ENCODE measurements at regions not wholly inside any gene's neighbourhood (a gene's known extent, or its start where the extent isn't known, plus 50 kb on each side); places are given as distances from the start of the nearest gene placed in this dataset.

GRCh38 chr1:22266141-22266540 is 123.2 kb upstream of the WNT4 start (continued):
- TF ChIP-seq, protein P1, sequence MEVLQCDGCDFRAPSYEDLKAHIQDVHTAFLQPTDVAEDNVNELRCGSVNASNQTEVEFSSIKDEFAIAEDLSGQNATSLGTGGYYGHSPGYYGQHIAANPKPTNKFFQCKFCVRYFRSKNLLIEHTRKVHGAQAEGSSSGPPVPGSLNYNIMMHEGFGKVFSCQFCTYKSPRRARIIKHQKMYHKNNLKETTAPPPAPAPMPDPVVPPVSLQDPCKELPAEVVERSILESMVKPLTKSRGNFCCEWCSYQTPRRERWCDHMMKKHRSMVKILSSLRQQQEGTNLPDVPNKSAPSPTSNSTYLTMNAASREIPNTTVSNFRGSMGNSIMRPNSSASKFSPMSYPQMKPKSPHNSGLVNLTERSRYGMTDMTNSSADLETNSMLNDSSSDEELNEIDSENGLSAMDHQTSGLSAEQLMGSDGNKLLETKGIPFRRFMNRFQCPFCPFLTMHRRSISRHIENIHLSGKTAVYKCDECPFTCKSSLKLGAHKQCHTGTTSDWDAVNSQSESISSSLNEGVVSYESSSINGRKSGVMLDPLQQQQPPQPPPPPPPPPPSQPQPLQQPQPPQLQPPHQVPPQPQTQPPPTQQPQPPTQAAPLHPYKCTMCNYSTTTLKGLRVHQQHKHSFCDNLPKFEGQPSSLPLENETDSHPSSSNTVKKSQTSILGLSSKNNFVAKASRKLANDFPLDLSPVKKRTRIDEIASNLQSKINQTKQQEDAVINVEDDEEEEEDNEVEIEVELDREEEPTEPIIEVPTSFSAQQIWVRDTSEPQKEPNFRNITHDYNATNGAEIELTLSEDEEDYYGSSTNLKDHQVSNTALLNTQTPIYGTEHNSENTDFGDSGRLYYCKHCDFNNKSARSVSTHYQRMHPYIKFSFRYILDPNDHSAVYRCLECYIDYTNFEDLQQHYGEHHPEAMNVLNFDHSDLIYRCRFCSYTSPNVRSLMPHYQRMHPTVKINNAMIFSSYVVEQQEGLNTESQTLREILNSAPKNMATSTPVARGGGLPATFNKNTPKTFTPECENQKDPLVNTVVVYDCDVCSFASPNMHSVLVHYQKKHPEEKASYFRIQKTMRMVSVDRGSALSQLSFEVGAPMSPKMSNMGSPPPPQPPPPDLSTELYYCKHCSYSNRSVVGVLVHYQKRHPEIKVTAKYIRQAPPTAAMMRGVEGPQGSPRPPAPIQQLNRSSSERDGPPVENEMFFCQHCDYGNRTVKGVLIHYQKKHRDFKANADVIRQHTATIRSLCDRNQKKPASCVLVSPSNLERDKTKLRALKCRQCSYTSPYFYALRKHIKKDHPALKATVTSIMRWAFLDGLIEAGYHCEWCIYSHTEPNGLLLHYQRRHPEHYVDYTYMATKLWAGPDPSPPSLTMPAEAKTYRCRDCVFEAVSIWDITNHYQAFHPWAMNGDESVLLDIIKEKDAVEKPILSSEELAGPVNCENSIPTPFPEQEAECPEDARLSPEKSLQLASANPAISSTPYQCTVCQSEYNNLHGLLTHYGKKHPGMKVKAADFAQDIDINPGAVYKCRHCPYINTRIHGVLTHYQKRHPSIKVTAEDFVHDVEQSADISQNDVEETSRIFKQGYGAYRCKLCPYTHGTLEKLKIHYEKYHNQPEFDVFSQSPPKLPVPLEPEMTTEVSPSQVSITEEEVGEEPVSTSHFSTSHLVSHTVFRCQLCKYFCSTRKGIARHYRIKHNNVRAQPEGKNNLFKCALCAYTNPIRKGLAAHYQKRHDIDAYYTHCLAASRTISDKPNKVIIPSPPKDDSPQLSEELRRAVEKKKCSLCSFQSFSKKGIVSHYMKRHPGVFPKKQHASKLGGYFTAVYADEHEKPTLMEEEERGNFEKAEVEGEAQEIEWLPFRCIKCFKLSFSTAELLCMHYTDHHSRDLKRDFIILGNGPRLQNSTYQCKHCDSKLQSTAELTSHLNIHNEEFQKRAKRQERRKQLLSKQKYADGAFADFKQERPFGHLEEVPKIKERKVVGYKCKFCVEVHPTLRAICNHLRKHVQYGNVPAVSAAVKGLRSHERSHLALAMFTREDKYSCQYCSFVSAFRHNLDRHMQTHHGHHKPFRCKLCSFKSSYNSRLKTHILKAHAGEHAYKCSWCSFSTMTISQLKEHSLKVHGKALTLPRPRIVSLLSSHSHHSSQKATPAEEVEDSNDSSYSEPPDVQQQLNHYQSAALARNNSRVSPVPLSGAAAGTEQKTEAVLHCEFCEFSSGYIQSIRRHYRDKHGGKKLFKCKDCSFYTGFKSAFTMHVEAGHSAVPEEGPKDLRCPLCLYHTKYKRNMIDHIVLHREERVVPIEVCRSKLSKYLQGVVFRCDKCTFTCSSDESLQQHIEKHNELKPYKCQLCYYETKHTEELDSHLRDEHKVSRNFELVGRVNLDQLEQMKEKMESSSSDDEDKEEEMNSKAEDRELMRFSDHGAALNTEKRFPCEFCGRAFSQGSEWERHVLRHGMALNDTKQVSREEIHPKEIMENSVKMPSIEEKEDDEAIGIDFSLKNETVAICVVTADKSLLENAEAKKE (CRISPR knock-in tag; IDR thresholded peaks at IDR 0.05): no peak

GRCh38 chr1:22267413-22268175 is 124.7 kb upstream of the WNT4 start:
- Histone ChIP-seq H3F3A (replicated peaks; ENCODE audit: low read depth) (no peaks in the 10 kb centered on the region), H3K4me1 (ENCODE audit: insufficient read depth) (peaks cover 37% of the 10 kb centered on the region), H3K27ac (ENCODE audit: low read depth) (no peak overlapping the region), H3K4me2 (no peak overlapping the region), H3K36me3 (ENCODE audit: insufficient read depth) (no peaks in the 10 kb centered on the region), H3K79me2 (replicated peaks; ENCODE audit: insufficient read depth) (no peaks in the 10 kb centered on the region), H2AFZ (no peak overlapping the region), H4K20me1 (replicated peaks; ENCODE audit: insufficient read depth) (no peaks in the 10 kb centered on the region), H3K9me2 (ENCODE audit: insufficient read depth) (0 out of 2 replicates have a peak, but pooled peaks cover 5% of the 10 kb centered on the region), H3K27me3 (ENCODE audit: insufficient read depth) (no peaks in the 10 kb centered on the region), H3K4me3 (no peak overlapping the region)
- Mint-ChIP-seq H3K9me3 (no peaks in the 10 kb centered on the region), H3K27me3 (ENCODE audit: insufficient read depth, low read depth, poor library complexity) (peaks cover 18% of the 10 kb centered on the region), H3K4me1 (peaks cover 64% of the 10 kb centered on the region), H3K4me3 (no peak overlapping the region), H3K27ac (no peak overlapping the region), H3K36me3 (ENCODE audit: low read depth) (no peaks in the 10 kb centered on the region; the same call in 2 of the 3 replicates)
- no peak for ATAC-seq
- no peak for DNase-seq (ENCODE audit: low spot score)
- TF ChIP-seq CTCF (conservative IDR thresholded peaks at IDR 0.05; ENCODE audit: low read depth in 2 of 2) (no peak), ZNF331 (CRISPR knock-in tag; IDR thresholded peaks at IDR 0.05; ENCODE audit: low read depth) (no peak), STAT1 (IDR thresholded peaks at IDR 0.05; ENCODE audit: unreplicated experiment) (no peak), EZH2 (IDR thresholded peaks at IDR 0.05; ENCODE audit: low read depth, unreplicated experiment) (no peak)
- TF ChIP-seq, protein P2, sequence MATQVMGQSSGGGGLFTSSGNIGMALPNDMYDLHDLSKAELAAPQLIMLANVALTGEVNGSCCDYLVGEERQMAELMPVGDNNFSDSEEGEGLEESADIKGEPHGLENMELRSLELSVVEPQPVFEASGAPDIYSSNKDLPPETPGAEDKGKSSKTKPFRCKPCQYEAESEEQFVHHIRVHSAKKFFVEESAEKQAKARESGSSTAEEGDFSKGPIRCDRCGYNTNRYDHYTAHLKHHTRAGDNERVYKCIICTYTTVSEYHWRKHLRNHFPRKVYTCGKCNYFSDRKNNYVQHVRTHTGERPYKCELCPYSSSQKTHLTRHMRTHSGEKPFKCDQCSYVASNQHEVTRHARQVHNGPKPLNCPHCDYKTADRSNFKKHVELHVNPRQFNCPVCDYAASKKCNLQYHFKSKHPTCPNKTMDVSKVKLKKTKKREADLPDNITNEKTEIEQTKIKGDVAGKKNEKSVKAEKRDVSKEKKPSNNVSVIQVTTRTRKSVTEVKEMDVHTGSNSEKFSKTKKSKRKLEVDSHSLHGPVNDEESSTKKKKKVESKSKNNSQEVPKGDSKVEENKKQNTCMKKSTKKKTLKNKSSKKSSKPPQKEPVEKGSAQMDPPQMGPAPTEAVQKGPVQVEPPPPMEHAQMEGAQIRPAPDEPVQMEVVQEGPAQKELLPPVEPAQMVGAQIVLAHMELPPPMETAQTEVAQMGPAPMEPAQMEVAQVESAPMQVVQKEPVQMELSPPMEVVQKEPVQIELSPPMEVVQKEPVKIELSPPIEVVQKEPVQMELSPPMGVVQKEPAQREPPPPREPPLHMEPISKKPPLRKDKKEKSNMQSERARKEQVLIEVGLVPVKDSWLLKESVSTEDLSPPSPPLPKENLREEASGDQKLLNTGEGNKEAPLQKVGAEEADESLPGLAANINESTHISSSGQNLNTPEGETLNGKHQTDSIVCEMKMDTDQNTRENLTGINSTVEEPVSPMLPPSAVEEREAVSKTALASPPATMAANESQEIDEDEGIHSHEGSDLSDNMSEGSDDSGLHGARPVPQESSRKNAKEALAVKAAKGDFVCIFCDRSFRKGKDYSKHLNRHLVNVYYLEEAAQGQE (IDR thresholded peaks at IDR 0.05; ENCODE audit: unreplicated experiment): no peak
